Ramos (cell line): ENCODE measurements at regions not wholly inside any gene's neighbourhood (a gene's known extent, or its start where the extent isn't known, plus 50 kb on each side); places are given as distances from the start of the nearest gene placed in this dataset.

Source experiments
- in situ Hi-C: fragments of 300-500 bp; cut with MboI; formaldehyde crosslinking; loops from one replicate; pipeline ENCODE4 v1.14.3; 2022; ENCODE audit warnings: low sequenced_read_pairs; ENCODE audit not compliant: unreplicated experiment

- in situ Hi-C loops = no loop called here
Measured at GRCh38 chr21:38556390-38556789, 58.1 kb upstream of the ERG start.

DNA sequence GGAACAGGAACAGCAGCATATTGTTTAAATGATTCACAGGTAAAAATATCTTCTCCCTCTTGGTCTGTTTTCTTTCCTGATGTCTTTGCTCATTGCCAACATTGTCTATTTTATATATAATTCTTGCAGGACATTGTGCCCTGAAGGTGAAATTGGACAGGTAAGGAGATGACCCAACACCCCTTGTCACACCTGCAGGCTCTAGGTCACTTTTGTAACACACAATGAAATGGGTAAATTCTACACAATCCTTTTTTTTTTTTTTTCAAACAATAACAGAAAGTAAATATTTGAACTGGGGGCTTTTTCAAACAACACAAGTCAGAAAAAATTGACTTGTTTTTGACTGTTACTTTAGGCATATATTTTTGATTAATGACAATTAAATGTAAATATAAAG is 62.9 kb upstream of the ERG start:
- in situ Hi-C loops = no loop called here

DNA sequence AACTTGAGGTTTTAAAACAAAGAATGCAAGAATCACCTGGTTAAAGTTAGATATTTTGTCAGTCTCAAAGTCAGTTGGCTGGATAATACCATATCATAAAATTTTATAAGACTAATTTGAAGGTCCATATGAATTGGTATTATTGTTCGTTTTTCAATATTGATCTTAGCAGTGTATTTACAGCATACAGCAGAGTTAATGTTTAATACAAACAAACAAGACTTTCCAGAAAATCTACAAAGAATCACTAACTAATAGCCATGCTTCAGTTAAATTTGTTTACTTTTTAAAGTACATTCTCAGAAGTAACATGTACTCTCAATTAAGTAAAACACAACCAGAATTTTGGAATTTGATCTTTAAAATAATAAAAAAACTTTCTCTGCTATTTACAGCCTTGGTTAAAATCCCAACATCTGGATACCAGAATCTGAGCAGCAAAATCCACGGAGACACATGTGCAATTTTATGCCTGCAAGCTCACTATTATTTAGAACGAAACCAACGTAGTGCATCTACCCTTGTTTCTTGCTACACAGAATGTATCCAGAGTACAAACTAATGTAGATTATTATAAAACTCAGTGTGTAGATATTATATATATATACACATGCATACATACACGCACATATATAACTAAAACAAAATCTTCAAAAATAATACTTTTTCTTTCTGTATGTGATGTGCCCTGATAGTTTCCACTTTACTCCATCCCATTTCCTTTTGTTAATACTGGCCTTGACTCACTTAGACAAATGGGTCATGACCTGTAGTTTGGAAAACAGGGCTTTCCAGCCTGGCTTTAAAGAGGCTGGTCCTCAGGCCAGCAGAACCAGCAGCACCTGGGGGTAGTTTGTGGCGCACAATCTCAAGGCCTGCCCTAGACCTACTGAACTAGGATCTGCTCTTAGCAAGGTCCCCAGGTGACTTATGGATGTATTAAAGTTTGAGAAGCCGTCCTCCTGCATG is 63.6 kb upstream of the ERG start:
- in situ Hi-C loops = no loop called here

DNA sequence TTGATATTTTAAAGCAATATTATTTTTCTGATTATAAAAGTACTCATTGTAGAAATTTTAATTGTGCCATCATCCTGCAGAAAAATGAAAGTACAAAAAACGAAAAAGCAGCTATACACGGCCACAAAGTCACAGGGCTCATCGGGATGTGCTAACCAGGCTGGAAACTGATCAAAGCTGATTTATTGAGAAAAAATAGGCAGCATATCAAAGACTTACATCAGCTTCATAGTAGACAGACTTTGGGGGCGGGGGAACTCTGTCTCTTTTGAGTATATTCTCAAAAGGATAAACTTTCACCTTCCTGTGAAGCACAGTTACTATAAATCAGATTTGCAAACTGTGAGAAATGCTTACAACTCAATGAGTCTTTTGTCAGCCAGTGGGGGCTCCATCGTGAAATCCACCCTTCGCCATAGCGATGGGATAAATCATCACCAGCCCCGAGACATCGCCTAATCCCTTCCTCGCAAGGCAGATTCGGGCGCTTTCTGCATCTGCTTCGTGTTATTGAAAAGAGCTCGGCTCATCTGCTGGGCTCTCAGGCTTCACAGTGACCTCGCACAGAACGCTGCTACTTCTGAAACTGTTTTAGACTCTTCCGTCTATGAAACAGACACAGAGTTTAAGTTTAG is 69.2 kb upstream of the ERG start:
- in situ Hi-C loops = no loop called here

DNA sequence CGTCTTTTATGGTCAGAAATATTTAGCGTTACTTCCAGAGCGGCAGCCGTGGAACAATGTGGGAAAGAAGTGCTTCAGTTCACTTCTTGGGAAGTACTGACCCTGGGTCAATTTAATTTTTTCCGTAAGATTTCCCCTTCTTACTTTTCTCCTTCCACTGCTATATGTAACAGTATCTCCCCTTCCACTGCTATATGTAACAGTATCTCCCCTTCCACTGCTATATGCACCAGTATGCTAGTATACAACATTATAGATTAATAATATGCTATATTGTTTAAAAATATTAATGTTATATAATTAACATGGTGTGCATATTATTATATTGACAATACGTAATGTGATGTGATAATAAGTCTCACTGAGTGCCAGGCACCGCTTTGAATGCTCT is 69.7 kb upstream of the ERG start:
- in situ Hi-C loops = no loop called here

DNA sequence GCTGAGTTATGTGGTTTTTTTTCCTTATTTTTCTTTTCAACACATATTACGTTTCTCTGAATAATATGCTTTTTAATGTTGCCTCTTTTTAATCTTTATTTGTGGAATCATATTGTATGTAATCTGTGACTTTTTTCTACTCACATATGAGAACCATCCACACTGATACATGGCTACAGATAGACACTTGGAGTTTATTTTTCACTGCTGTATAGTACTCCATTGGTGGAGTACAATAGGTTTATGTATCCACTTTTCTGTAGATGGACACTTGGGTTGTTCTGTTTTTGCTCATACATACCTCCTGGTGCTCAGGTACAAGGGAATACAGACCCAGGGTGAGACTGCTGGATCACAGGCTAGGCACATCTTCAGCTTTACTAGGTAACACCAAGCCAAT is 71.5 kb upstream of the ERG start:
- in situ Hi-C loops = no loop called here

- in situ Hi-C loops = no loop called here
Measured at GRCh38 chr21:38570596-38570995, 72.3 kb upstream of the ERG start.

GRCh38 chr21:38574895-38575575 is 76.8 kb upstream of the ERG start:
- in situ Hi-C loops = no loop called here

DNA sequence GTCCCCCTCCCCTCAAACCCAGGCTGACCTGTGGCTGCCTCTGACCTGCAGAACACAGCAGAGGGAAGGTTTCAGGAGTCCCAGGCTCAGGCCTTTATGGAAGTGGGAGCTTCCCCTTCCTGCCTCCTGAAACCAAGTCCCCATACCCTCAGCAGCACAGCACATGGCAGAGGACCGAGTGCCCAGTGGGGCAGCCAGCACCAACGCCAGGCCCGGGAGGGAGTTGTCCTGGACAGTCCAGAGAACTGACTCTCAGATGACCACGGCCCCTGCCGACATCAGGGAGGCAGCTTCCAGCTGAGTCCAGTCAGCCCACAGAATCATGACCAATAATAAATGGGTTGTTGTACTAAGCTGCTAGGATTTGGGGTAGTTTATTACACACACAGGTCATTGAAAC is 79.6 kb upstream of the ERG start:
- in situ Hi-C loops = no loop called here

DNA sequence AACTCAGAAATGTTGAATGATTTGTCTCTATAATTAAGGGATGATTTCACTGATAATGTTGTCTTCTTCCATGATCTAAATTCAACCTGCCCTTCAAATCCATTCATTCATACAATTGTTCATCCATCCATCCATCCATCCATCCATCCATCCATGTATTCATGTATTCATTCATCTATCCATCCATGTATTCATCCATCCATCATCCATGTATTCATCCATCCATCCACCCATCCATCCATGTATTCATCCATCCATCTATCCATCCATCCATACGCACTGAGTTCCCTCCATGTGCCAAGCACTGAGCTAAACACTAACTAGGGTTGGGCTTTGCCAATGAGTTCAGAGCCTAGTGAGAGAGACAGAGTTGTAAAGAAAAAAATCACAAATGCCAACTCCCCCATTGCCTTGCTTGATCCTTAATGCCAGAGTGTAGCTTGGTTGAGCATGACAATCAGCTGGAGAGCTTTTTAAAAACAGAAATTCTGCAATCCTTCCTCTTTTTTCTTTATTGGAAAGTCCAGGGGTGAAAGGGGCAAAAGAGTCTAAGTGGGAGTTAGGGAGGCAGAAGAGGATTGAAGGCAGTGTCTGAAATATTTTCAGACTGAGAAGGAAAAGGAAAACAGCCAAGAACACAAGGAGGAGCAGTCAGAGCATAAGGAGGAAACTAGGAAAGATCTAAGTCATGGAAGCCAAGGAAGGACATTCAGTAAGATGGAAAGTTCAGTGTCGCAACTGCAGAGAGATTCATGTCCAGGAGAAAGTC is 92.4 kb upstream of the ERG start:
- in situ Hi-C loops = no loop called here

- in situ Hi-C loops = no loop called here
Measured at GRCh38 chr21:38591218-38591537, 92.9 kb upstream of the ERG start.

DNA sequence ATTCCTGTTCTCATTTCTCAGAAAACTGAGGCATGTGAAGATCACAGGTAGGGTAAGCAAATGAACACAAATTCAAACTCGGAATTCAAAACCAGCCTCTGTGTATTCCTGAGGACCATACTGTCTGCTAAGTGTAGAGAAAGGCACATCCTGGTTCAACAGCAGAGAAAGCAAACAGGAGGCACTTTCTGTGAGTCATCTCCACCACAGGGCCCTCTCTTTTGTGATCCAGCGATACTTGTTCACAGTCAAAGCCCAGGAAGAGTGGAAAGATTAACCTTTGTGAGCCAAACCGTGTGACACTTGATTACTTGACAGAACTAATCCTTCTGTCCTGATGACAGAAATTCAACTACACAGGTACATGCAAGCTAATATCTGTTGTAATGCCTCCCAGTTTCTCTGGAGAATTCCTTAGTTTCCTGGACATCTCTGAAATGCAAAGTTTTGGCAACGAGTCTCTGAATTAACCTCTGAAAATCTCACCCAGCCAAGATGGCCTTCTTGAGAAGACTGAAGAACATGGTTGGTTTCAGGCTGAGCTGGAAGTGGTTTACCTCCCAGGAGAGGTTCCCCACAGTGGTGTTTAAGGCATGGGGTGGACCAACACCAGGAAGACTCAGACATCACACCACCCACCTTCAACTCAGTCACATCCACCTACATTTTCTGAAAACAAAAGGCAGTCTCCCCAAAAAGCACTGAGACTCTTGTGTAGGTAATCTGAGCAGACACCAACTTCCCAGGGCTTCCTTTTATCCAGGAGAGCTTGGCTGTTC is 98.2 kb upstream of the ERG start:
- in situ Hi-C loops = no loop called here

DNA sequence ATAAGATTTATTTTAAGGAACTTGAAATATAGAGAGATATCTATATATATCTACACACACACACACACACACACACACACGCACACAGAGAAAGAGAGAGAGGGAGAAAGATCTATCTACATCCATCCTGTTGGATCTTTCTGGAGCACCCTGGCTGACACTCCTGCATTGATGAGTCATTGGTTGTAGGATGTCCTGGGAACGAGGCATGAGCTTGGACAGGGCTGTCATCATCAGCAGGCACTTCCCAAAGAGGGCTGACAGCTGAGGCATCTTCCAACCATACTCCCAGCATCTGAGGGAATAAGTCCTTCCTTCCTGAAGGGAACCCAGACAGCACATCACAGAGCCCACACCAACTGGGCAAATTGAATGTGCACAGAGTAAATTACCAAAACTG is 99.1 kb upstream of the ERG start:
- in situ Hi-C loops = no loop called here

GRCh38 chr21:38598413-38598812 is 100.1 kb upstream of the ERG start:
- in situ Hi-C loops = no loop called here

DNA sequence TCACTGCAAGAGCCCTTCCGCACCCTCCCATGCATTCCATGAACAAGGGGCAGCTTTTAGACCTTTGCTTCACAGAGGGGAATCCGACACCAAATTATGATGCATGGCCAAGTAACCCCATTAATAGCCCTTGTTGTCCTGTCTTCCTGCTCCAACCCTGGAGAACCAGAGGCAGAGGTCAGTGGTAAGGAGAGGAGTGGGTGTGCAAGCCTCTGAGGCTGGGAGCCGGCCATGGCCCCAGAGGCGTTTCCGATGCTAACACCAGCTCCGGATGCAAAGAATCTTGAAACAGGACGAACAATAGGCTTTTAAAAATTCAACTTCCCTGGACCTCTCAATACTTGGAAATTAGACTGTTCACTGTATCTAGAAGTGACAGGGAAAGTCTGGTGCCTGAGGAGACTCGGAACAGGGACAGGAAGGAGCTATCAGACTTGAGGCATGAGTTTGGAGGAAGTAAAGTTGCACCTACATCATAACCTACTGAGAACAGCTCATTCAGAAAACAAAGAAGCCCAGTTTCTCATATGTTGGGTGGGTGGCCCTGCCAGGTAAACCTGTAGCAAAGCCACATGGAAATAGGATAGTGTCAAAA is 101.2 kb upstream of the ERG start:
- in situ Hi-C loops = no loop called here

- in situ Hi-C loops = no loop called here
Measured at GRCh38 chr21:38600106-38600505, 101.8 kb upstream of the ERG start.

GRCh38 chr21:38605236-38605635 is 107.0 kb upstream of the ERG start:
- in situ Hi-C loops = no loop called here

- in situ Hi-C loops = no loop called here
Measured at GRCh38 chr21:38609580-38609979, 111.3 kb upstream of the ERG start.

DNA sequence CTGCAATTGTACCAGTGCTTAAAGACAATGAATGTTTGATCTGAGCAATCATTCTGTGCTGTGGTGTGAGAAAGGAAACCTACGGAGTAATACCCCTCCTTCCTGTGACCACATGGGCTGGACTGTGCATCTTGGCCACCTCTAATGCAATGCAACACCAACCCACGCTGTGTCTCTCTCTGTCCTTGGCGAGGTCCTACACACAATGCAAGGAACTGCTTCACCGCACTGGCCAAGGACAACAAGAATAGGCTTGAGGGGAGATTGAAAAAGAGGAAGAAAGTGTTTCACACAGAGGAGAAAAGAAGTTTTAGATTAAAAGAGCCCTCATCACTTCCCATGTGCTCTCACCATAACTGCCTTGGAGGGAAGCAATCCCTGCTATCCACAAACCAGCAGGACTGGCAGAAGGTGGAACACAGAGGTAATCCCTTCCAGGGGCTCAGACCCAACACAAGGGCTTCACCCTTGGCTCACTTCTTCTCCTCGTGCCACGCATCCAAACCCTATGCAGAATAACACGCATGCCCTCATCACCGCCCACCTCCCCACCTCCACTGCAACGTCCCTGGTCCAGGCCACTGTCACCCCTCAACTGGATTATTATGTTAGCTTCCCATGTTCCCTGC is 112.5 kb upstream of the ERG start:
- in situ Hi-C loops = no loop called here
